WTC11 (cell line): ENCODE measurements at regions not wholly inside any gene's neighbourhood (a gene's known extent, or its start where the extent isn't known, plus 50 kb on each side); places are given as distances from the start of the nearest gene placed in this dataset.

Experiments
- AFF4 ChIP-seq: sonication (generic); formaldehyde crosslinking; IDR thresholded peaks from 2 replicates; pipeline ENCODE4 v1.8.1; 2023; ENCODE audit warnings: mild to moderate bottlenecking, missing genetic modification reagents, borderline replicate concordance
- CTCF ChIP-seq: fragments of 200-600 bp; IDR thresholded peaks from 2 replicates; pipeline ENCODE4 v1.8.0; 2022; ENCODE audit warnings: antibody characterized with exemption
- E2F5 ChIP-seq: sonication (generic); formaldehyde crosslinking; IDR thresholded peaks from 2 replicates; pipeline ENCODE4 v1.8.1; 2022; ENCODE audit warnings: mild to moderate bottlenecking, moderate library complexity, missing genetic modification reagents
- ESRRA ChIP-seq: sonication (generic); formaldehyde crosslinking; IDR thresholded peaks from 2 replicates; pipeline ENCODE4 v1.8.1; 2022; ENCODE audit warnings: mild to moderate bottlenecking, missing genetic modification reagents, borderline replicate concordance
- HMGXB4 ChIP-seq: sonication (generic); formaldehyde crosslinking; IDR thresholded peaks from 2 replicates; pipeline ENCODE4 v1.8.1; 2023; ENCODE audit warnings: mild to moderate bottlenecking, moderate library complexity, missing genetic modification reagents
- NFYB ChIP-seq: sonication (generic); formaldehyde crosslinking; conservative IDR thresholded peaks from 2 replicates; pipeline ENCODE4 v1.8.0; 2022; ENCODE audit warnings: low read depth, missing genetic modification reagents
- SMAD3 ChIP-seq: sonication (generic); formaldehyde crosslinking; IDR thresholded peaks from 2 replicates; pipeline ENCODE4 v1.8.0; 2022; ENCODE audit warnings: missing genetic modification reagents, mild to moderate bottlenecking, borderline replicate concordance
- USF2 ChIP-seq: sonication (generic); formaldehyde crosslinking; IDR thresholded peaks from 2 replicates; pipeline ENCODE4 v1.8.1; 2023; ENCODE audit warnings: mild to moderate bottlenecking, missing genetic modification reagents, moderate library complexity
- ZNF121 ChIP-seq: sonication (generic); formaldehyde crosslinking; IDR thresholded peaks from 2 replicates; pipeline ENCODE4 v1.8.0; 2023; ENCODE audit warnings: missing genetic modification reagents
- ZNF281 ChIP-seq: sonication (generic); formaldehyde crosslinking; IDR thresholded peaks from 2 replicates; pipeline ENCODE4 v1.8.0; 2023; ENCODE audit warnings: mild to moderate bottlenecking, missing genetic modification reagents

GRCh38 chr4:169821402-169821801 lies 63.7 kb upstream of the HPF1 start:
- no peak for TF ChIP-seq HMGXB4 (CRISPR knock-in tag)
- no peak for TF ChIP-seq SMAD3 (CRISPR knock-in tag)
- TF ChIP-seq ZNF281 (CRISPR knock-in tag), result no peak
- no peak for TF ChIP-seq ZNF121 (CRISPR knock-in tag)
- TF ChIP-seq CTCF, result no peak
- no peak for TF ChIP-seq ESRRA (CRISPR knock-in tag)
- no peak for TF ChIP-seq USF2 (CRISPR knock-in tag)
- no peak for TF ChIP-seq E2F5 (CRISPR knock-in tag)
- no peak for TF ChIP-seq AFF4
- TF ChIP-seq NFYB (CRISPR knock-in tag), result no peak
